K562 (cell line): ENCODE measurements at regions not wholly inside any gene's neighbourhood (a gene's known extent, or its start where the extent isn't known, plus 50 kb on each side); places are given as distances from the start of the nearest gene placed in this dataset.

Source experiments
- ATAC-seq: fragments of 200-7000 bp; cut with Tn5 transposase; 3 replicates; pipeline ENCODE4 v1.9.1; 2020; ENCODE audit warnings: moderate library complexity
- BruUV-seq: library from RNA; stranded (reverse); fragments of 400-500 nt; replicated peaks from 2 replicates; lab custom pipeline; 2021; lab: Mats Ljungman, UMichigan
- CTCF ChIA-PET: fragments of 300-600 bp; formaldehyde crosslinking; extraction: SDS; loops from one replicate; lab custom pipeline; 2021; ENCODE audit warnings: low intra/inter-chr PET ratio; lab: Yijun Ruan, JAX
- POLR2A ChIA-PET: fragments of 300-600, 350-650 bp; sonication (Branson Sonifier 250); formaldehyde crosslinking; extraction: SDS; loops from one replicate; lab custom pipeline; 2021; ENCODE audit warnings: antibody characterized with exemption, inconsistent platforms; lab: Yijun Ruan, JAX
- DNase-seq, 4 experiments: peaks; one replicate each; pipeline versions ENCODE4 v3.0.0 to v3.0.0-alpha.2; 2011 to 2018; ENCODE audit warnings: low spot score in 3 of 4, mixed read lengths in 3 of 4; ENCODE audit errors: extremely low read depth in 1 of 4
- FAIRE-seq: peaks from 2 replicates; lab custom pipeline; 2011; peaks lifted over from hg19 to GRCh38; lab: Jason Lieb, UNC
- H2AFZ ChIP-seq: 2 replicates; pipeline ENCODE4 v1.6.0; 2011; ENCODE audit warnings: low read depth, low read length, control low read depth, inconsistent platforms
- H3K27ac ChIP-seq: fragments of 200-600 bp; 3 replicates; pipeline ENCODE4 v1.8.0; 2011; ENCODE audit warnings: low read depth, mild to moderate bottlenecking, control low read depth, inconsistent platforms, low read length, moderate library complexity, mixed read lengths; ENCODE audit errors: extremely low read depth
- H3K27me3 ChIP-seq, 2 experiments: fragments of 300-600 bp in 1 of 2; 2 replicates in 1 of 2; 3 replicates in 1 of 2; pipeline versions ENCODE4 v1.6.0 to v1.8.0; 2011; ENCODE audit warnings: inconsistent platforms in 2 of 2, low read length in 2 of 2, mild to moderate bottlenecking in 1 of 2, mixed read lengths in 1 of 2, moderate library complexity in 1 of 2; ENCODE audit not compliant: control insufficient read depth in 2 of 2, insufficient read depth in 2 of 2
- H3K36me3 ChIP-seq: fragments of 300-600 bp; 3 replicates; pipeline ENCODE4 v1.8.0; 2011; ENCODE audit warnings: mild to moderate bottlenecking, low read length, inconsistent platforms; ENCODE audit not compliant: control insufficient read depth, insufficient read depth
- H3K4me1 ChIP-seq, 2 experiments: fragments of 200-600 bp in 1 of 2; replicated peaks in 1 of 2; 2 replicates in 1 of 2; 3 replicates in 1 of 2; pipeline versions ENCODE4 v1.5.1 to v1.8.0; 2011; ENCODE audit warnings: inconsistent platforms in 2 of 2, low read length in 2 of 2, mild to moderate bottlenecking in 1 of 2, mixed read lengths in 1 of 2, moderate library complexity in 1 of 2; ENCODE audit not compliant: control insufficient read depth in 2 of 2, insufficient read depth in 2 of 2
- H3K4me2 ChIP-seq: 2 replicates; pipeline ENCODE4 v1.6.1; 2011; ENCODE audit warnings: low read length, control low read depth, inconsistent platforms, mixed read lengths; ENCODE audit not compliant: insufficient read depth
- H3K4me3 ChIP-seq: fragments of 200-600 bp; sonication (generic), shearing (Covaris generic); 2 replicates; pipeline ENCODE4 v1.5.1; 2016; ENCODE audit warnings: control low read depth, inconsistent platforms
- H3K79me2 ChIP-seq: fragments of 200-600 bp; 3 replicates; pipeline ENCODE4 v1.8.0; 2011; ENCODE audit warnings: low read length, inconsistent platforms; ENCODE audit not compliant: control insufficient read depth, insufficient read depth
- H3K9ac ChIP-seq, 2 experiments: 2 replicates each; pipeline versions ENCODE4 v1.6.0 to v1.6.1; 2011; ENCODE audit warnings: low read depth in 2 of 2, low read length in 2 of 2, control low read depth in 1 of 2, inconsistent platforms in 1 of 2, mild to moderate bottlenecking in 1 of 2, mixed read lengths in 1 of 2; ENCODE audit not compliant: insufficient read depth in 1 of 2
- H3K9me1 ChIP-seq: one replicate; pipeline ENCODE4 v1.6.0; 2011; ENCODE audit warnings: inconsistent platforms, mild to moderate bottlenecking, low read length, moderate library complexity; ENCODE audit not compliant: control insufficient read depth, insufficient read depth
- H3K9me3 ChIP-seq: replicated peaks from 2 replicates; pipeline ENCODE4 v1.5.1; 2011; ENCODE audit warnings: low read depth, low read length, inconsistent platforms; ENCODE audit not compliant: control insufficient read depth, insufficient read depth
- H4K20me1 ChIP-seq: replicated peaks from 2 replicates; pipeline ENCODE4 v1.6.1; 2011; ENCODE audit warnings: low read length, inconsistent platforms, mixed read lengths; ENCODE audit not compliant: control insufficient read depth, insufficient read depth
- BCOR ChIP-seq: fragments of 450-650 bp; IDR thresholded peaks from 2 replicates; pipeline ENCODE4 v1.6.1; 2016
- CBFA2T3 ChIP-seq: fragments of 450-650 bp; IDR thresholded peaks from 2 replicates; pipeline ENCODE4 v1.6.1; 2017
- ELF1 ChIP-seq: fragments of 200-800 bp; sonication (Bioruptor generic); IDR thresholded peaks from 2 replicates; pipeline ENCODE4 v1.6.1; 2016; ENCODE audit warnings: missing genetic modification characterization, missing compliant biosample characterization
- ESRRA ChIP-seq: fragments of 450-650 bp; IDR thresholded peaks from 2 replicates; pipeline ENCODE4 v1.6.1; 2014; ENCODE audit warnings: low read depth, mild to moderate bottlenecking, moderate library complexity, borderline replicate concordance
- ETV1 ChIP-seq: fragments of 450-650 bp; conservative IDR thresholded peaks from 2 replicates; pipeline ENCODE4 v1.6.1; 2016; ENCODE audit warnings: missing genetic modification characterization, control low read depth, low read depth, missing compliant biosample characterization
- FOXA1 ChIP-seq: fragments of 450-650 bp; IDR thresholded peaks from 2 replicates; pipeline ENCODE4 v1.6.1; 2016; ENCODE audit warnings: mild to moderate bottlenecking, borderline replicate concordance
- HMGN3 ChIP-seq: IDR thresholded peaks from 2 replicates; pipeline ENCODE4 v1.6.1; 2011; ENCODE audit warnings: borderline replicate concordance, low read depth, mild to moderate bottlenecking, mixed read lengths, low read length; ENCODE audit not compliant: insufficient read length; ENCODE audit errors: extremely low read depth
- KAT7 ChIP-seq: sonication (generic); formaldehyde crosslinking; IDR thresholded peaks from 2 replicates; pipeline ENCODE4 v1.8.0; 2022; ENCODE audit warnings: missing genetic modification reagents, mild to moderate bottlenecking, borderline replicate concordance
- MCM3 ChIP-seq: fragments of 450-650 bp; IDR thresholded peaks from 2 replicates; pipeline ENCODE4 v1.6.1; 2016
- MEIS2 ChIP-seq: fragments of 450-650 bp; IDR thresholded peaks from 2 replicates; pipeline ENCODE4 v1.6.1; 2014; ENCODE audit warnings: mild to moderate bottlenecking; ENCODE audit not compliant: partially characterized antibody
- MYC ChIP-seq, 2 experiments: fragments of 250-450 bp in 1 of 2; sonication (Bioruptor Pico) in 1 of 2; IDR thresholded peaks; 2 replicates each; pipeline versions ENCODE4 v1.5.1 to v1.6.1; 2012 to 2021; ENCODE audit warnings: low read depth in 2 of 2, borderline replicate concordance in 1 of 2, improper control_type of control experiment in 1 of 2, low read length in 1 of 2, mild to moderate bottlenecking in 1 of 2, moderate library complexity in 1 of 2
- ZNF324 ChIP-seq: fragments of 250-450 bp; sonication (Bioruptor Pico); IDR thresholded peaks from 2 replicates; pipeline ENCODE4 v1.4.0; 2020; ENCODE audit warnings: mild to moderate bottlenecking
- WGBS: fragments of 100-300 bp; shearing (Covaris generic); methylation state at CpG from one replicate; pipeline ENCODE4 v1.1.6; 2016; ENCODE audit warnings: low coverage, mixed read lengths; ENCODE audit not compliant: insufficient coverage; ENCODE audit errors: missing lambda C conversion rate; 5-methylcytosine and 5-hydroxymethylcytosine counted together
- in situ Hi-C: fragments of 300-500 bp; cut with MboI; formaldehyde crosslinking; loops from 4 replicates; pipeline ENCODE4 v1.15.0; 2018; ENCODE audit warnings: inconsistent platforms, mixed read lengths
- intact Hi-C: fragments of 100-400 bp; cut with micrococcal nuclease; formaldehyde crosslinking; loops from 2 replicates; pipeline ENCODE4 v1.14.2; 2022
- TF ChIP-seq, protein P1 (sequence below): fragments of 250-450 bp; sonication (Bioruptor Pico); IDR thresholded peaks from 2 replicates; pipeline ENCODE4 v1.4.0; 2020; ENCODE audit warnings: mild to moderate bottlenecking
- TF ChIP-seq, protein P2 (sequence below): fragments of 450-650 bp; formaldehyde crosslinking; IDR thresholded peaks from 2 replicates; pipeline ENCODE4 v1.4.0; 2020; ENCODE audit warnings: mild to moderate bottlenecking
- TF ChIP-seq, protein P3 (sequence below): sonication (generic); formaldehyde crosslinking; IDR thresholded peaks from 2 replicates; pipeline ENCODE4 v1.8.0; 2023; ENCODE audit warnings: missing genetic modification reagents, mild to moderate bottlenecking, borderline replicate concordance

DNA sequence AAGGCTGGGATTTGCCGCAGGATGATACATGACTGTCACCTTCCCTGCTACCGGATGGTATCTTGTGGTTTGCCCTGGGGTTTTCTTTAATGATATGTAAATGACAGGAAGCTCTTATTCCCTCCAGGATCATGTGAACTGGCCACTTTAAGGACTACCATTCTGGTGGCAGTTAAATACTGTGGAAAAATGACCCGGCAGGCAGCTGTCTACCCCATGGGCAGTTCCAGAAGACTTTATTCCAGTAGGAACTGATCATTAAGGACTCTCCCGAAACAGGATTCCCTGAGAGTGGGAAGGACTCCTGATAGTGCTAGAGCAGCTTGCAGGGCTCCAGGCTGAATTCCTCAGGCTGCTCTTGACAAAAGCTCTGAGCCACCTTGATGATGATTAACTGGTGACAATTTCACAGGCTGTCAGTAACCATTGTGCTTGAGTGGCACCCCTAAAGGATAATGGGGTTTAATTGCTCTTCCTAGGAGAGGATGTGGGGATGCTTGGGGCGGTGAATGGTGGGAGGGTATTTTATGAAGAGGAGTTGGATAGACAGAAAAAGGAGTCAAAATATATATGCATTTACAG, 212.0 kb downstream of the CPS1 start:
- intact Hi-C loops (no loop called here), in situ Hi-C loops (no loop called here)
- Histone ChIP-seq H3K9ac (no peak overlapping the region), H3K79me2 (no peaks in the 10 kb centered on the region), H3K9me3 (no peaks in the 10 kb centered on the region), H3K27me3 (no peaks in the 10 kb centered on the region), H3K36me3 (no peaks in the 10 kb centered on the region), H3K4me2 (no peak overlapping the region), H3K27ac (no peak overlapping the region), H4K20me1 (no peaks in the 10 kb centered on the region), H3K9me1 (no peaks in the 10 kb centered on the region), H3K4me1 (no peaks in the 10 kb centered on the region), H2AFZ (no peak overlapping the region), H3K4me3 (no peak overlapping the region)
- BruUV-seq: no TSS peak
- DNase-seq (no peak), ATAC-seq (no peak), FAIRE-seq (no peak)
- CTCF ChIA-PET: no interaction called here
- POLR2A ChIA-PET: no interaction called here
- 4% methylated on average over 4 of the region's 5 CpGs for WGBS
- TF ChIP-seq KAT7 (CRISPR knock-in tag) (no peak), MCM3 (no peak), ZNF324 (no peak), ETV1 (tag) (no peak), MEIS2 (no peak), ELF1 (tag) (no peak), MYC (IDR thresholded peaks at IDR 0.05; ENCODE audit: low read depth, low read length) (no peak), MYC (CRISPR knock-in tag; IDR thresholded peaks at IDR 0.05; ENCODE audit: borderline replicate concordance, low read depth) (no peak), ESRRA (no peak), HMGN3 (no peak), BCOR (no peak), FOXA1 (no peak), CBFA2T3 (no peak)
- TF ChIP-seq, protein P1, sequence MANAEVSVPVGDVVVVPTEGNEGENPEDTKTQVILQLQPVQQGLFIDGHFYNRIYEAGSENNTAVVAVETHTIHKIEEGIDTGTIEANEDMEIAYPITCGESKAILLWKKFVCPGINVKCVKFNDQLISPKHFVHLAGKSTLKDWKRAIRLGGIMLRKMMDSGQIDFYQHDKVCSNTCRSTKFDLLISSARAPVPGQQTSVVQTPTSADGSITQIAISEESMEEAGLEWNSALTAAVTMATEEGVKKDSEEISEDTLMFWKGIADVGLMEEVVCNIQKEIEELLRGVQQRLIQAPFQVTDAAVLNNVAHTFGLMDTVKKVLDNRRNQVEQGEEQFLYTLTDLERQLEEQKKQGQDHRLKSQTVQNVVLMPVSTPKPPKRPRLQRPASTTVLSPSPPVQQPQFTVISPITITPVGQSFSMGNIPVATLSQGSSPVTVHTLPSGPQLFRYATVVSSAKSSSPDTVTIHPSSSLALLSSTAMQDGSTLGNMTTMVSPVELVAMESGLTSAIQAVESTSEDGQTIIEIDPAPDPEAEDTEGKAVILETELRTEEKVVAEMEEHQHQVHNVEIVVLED (CRISPR knock-in tag): no peak
- TF ChIP-seq, protein P2, sequence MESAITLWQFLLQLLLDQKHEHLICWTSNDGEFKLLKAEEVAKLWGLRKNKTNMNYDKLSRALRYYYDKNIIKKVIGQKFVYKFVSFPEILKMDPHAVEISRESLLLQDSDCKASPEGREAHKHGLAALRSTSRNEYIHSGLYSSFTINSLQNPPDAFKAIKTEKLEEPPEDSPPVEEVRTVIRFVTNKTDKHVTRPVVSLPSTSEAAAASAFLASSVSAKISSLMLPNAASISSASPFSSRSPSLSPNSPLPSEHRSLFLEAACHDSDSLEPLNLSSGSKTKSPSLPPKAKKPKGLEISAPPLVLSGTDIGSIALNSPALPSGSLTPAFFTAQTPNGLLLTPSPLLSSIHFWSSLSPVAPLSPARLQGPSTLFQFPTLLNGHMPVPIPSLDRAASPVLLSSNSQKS (CRISPR knock-in tag): no peak
- TF ChIP-seq, protein P3, sequence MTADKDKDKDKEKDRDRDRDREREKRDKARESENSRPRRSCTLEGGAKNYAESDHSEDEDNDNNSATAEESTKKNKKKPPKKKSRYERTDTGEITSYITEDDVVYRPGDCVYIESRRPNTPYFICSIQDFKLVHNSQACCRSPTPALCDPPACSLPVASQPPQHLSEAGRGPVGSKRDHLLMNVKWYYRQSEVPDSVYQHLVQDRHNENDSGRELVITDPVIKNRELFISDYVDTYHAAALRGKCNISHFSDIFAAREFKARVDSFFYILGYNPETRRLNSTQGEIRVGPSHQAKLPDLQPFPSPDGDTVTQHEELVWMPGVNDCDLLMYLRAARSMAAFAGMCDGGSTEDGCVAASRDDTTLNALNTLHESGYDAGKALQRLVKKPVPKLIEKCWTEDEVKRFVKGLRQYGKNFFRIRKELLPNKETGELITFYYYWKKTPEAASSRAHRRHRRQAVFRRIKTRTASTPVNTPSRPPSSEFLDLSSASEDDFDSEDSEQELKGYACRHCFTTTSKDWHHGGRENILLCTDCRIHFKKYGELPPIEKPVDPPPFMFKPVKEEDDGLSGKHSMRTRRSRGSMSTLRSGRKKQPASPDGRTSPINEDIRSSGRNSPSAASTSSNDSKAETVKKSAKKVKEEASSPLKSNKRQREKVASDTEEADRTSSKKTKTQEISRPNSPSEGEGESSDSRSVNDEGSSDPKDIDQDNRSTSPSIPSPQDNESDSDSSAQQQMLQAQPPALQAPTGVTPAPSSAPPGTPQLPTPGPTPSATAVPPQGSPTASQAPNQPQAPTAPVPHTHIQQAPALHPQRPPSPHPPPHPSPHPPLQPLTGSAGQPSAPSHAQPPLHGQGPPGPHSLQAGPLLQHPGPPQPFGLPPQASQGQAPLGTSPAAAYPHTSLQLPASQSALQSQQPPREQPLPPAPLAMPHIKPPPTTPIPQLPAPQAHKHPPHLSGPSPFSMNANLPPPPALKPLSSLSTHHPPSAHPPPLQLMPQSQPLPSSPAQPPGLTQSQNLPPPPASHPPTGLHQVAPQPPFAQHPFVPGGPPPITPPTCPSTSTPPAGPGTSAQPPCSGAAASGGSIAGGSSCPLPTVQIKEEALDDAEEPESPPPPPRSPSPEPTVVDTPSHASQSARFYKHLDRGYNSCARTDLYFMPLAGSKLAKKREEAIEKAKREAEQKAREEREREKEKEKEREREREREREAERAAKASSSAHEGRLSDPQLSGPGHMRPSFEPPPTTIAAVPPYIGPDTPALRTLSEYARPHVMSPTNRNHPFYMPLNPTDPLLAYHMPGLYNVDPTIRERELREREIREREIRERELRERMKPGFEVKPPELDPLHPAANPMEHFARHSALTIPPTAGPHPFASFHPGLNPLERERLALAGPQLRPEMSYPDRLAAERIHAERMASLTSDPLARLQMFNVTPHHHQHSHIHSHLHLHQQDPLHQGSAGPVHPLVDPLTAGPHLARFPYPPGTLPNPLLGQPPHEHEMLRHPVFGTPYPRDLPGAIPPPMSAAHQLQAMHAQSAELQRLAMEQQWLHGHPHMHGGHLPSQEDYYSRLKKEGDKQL: no peak
